Midbrain (tissue), 1 donor: ENCODE measurements at regions not wholly inside any gene's neighbourhood (a gene's known extent, or its start where the extent isn't known, plus 50 kb on each side); places are given as distances from the start of the nearest gene placed in this dataset.

ENCODE experiments used
- DNase-seq: peaks from one replicate; lab custom pipeline; 2025; lab: John Stamatoyannopoulos, UW

DNA sequence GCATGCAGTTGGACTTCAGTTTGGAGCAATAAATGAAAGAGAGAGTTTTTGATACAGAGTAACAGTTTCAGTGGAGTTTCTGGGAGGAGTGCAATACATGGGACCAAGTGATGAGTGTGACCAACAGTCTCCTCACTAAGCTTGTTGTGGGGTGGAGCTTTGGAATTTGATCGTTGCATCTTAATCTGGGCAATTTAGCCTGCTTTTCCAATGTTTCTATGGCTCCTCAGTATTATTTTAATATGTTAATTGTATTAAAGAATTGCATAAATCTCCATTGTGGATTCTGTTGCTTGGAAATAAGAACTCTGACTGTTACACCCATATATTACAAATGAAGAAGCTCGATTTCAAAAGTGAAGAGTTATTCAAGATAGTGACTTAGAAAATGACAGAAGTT, 446.6 kb upstream of the LRATD1 start:
- no peak for DNase-seq

DNA sequence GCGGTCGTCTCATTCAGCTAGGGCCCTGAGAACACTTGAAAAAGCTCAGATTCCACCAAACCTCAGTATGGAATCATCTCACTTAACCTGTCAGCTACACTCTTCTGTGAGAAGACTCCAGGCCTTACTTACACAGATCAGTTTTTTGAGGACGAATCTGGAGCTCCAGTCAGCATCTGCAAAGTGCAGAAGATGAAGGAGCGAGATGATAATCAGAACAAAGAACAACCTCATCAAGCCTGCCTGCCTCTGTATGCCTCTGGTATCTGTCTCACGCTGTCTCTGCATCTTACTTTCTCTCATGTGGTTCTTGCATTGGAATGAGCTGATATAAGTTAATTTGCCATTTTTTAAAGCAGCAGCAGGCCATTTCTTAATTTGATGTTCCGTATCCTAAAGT, 444.1 kb upstream of the LRATD1 start:
- DNase-seq = no peak

DNA sequence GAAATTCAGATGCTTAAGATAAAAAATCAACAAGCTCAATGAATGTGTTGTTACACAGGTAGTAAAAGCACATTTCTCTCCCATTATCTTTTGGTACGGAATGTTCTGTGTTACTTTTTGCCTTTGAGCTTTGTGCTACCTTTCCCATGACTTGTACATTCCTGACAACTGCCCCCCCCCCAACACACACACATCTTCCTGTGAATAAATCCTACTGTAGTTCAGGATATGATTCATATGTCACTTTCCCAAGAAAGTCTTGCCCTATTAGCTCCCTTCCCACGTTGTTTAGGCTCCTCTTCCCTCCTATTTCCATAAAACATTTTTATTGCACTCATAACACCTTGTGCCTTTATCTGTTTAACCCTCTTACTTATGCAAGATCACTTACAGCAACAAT, 442.6 kb upstream of the LRATD1 start:
- DNase-seq = no peak

DNA sequence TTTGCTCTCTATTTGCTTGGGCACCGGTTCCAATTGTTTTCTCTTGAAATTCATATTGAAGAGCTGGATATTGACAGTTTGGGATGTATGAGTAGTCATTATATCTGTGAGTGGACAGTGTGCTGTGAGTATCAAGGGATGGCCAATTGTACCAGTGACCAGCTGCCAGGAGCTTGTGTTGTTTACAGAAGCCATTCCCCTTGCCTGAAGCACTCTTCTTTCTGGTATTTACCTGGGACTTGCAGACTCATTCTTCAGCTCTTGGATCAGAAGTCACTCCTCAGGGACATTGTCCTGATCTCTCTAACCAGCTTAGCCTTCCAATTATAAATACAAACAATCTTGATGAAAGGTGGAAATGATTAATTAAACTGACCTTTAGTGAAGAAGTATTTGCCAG, 438.3 kb upstream of the LRATD1 start:
- no peak for DNase-seq

DNA sequence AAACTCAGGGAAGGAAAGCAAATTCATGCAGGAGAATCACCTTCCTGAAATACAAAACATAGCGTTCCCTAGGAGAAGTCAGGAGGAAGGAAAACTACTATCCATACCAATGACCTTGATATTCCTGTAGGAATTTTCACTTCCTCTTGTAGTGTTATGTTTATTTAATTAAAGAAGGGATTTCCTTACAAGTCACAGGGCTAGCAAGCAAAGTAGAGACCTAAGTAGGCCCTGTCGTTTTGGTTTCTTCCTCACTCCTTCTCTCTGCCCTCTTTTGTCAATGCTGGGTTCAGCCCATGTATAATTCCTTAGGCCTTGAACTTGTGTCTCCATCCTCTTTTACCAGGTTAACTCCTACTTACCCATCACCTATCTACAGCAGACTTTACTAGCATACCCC, 435.2 kb upstream of the LRATD1 start:
- DNase-seq = no peak

DNA sequence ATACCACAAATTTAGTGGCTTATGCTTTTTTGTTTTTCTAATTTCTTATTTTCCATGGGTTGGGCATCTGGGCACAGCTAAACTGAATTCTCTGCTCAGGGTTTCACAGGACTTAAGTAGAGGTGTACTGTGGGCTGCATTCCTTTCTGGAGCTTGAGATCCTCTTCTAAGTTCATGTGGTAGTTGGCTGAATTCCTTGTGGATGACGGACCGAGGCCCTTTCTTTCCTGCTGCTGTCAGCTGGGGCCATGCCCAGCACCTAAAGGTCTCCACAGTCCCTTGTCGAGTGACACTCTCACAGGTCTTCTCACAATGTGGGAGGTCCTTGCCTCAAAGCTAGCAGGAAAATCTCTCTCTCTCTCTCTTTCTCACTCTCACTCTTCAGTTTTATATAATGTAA, 433.5 kb upstream of the LRATD1 start:
- DNase-seq = no peak

DNA sequence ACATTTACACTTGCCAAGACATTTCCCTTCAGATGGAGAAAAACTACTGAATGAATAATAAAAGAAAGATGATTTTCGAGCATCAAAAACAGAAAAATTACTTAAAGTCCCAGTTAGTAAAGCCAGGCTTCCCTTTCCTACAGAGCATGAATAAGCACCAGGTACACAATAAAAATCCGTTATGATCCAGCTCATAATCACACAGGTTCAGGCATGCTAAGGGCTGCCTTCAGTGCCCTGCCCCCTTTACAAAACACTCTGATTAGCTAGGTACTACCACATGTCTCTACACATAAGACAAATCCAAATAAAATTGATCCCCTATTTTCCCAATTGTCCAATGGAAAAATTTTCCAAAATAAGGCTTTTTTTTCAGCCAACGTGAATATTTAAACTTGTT, 413.2 kb upstream of the LRATD1 start:
- DNase-seq = no peak

DNA sequence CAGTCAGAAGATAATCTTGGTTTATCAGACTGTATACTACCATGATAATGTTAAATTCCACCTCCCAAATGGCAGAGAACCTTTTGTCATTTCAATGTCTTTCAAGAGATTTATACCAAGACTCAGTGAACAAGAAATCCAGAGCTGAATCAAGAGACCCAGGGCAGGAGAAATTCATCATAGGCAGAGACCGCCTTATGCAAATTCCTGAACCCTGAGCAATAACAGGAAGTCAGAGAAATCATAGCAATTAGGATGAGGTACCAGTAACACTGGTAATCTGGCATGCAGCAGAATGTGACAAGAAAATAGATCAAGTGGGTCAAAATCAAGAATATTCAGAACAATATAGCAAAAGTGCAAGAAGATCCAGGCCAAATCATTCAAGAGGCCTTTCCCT, 412.4 kb upstream of the LRATD1 start:
- no peak for DNase-seq

DNA sequence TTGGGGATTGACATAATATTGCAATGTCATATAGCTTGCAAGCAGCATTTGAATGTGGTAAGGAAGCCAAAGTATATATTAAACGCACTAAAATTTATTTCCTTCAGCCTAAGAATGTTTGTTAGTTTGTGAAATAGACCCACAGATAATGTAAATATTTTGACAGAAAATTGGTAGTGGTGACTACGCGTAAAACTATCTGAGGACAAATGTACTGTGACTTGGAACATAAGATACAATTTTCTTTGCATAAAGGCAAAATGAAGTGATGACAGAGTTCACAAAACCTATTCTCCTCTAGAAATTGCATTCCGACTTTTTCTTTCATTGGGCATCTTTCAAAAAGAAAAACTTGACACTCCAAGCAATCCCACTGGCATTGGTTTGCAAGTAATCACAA, 411.1 kb upstream of the LRATD1 start:
- no peak for DNase-seq

DNA sequence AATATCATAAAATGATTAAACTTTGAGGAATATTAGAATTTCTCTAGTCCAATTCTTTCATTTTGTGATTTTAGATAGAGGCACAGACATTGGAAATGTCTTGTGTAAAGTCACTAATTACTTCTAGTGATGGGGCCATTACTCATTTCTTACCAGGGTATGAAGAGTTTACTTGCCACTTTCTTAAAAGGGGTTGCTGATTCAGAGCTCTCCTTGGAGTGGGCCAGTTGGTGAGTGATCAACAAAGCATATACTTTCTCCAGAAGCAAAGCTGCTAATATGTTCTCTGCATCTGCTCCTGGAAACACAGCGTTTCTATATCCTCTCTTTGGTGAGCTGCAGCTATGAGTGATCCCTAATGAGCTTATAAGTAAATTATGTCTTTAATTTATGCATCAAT, 408.9 kb upstream of the LRATD1 start:
- DNase-seq = no peak

DNA sequence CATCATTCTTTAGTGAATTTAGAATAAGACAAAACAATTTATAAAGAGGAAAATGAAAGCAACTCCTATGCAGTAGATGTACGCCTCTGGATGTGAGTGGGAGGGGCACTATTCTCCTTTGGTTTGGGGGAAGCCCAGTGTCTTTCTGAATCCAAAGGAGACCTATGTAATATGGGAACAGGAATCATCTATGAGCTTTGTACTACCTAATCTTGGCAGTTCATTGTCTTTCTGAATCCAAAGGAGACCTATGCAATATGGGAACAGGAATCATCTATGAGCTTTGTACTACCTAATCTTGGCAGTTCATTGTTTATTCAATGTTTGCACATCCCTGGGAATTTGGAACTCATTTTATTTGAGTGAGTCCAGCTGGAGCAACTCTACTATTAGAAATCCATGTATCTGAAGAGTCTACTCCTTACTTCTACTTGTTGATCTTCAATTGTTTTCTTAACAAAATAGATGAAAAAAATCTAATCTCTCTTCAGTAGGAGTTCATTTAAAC, 401.1 kb upstream of the LRATD1 start:
- DNase-seq = no peak

DNA sequence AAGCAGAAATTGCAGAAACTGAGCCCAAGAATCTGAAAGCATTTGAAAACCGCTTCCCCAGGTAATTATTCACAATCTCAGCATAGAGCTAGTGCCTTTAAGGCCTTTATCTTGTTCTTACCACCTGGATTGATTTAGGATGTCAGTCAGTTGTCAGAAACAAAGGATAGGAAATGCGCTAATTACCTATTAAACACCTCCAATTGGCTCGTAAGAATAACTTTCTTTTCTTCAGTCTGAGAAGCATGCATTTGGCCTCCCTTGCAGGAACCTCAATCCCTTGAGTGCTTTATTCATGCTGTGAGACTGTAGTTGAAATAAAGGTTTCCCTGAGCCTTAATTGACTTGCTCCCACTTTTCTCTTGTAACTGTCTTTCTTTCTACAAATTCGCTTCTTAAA, 400.3 kb upstream of the LRATD1 start:
- DNase-seq = no peak

DNA sequence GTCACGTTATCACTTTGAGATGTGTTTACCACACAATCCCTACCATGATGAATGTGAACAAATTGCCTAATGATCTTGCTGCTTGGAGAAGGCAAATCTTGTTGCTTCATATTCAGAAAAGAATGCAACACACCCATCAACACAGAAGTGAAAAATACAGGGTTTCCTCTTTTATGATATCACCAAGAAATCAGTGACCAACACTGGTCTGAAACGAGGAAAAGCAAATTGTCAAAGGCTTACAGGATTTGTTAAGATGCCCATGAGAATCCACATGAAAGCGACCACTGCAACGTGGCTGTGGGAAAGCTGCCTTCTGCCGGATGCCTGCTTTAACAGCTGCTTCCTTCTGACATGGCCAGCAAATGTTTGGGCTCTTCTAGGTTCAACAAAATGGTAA, 397.6 kb upstream of the LRATD1 start:
- no peak for DNase-seq

DNA sequence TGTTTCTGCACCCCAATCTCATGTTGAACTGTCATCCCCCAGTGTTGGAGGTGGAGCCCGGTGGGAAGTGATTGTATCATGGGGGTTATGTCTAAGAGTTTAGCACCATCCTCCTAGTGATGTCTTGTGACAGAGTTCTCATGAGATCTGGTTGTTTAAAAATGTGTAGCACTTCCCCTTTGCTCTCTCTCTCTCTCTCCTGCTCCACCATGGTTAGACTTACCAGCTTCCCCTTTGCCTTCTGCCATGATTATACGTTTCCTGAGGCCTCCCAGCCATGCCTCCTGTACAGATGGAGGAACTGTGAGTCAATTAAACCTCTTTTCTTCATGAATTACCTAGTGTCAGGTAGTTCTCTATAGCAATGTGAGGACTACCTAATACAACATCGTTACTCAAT, 396.9 kb upstream of the LRATD1 start:
- DNase-seq = no peak

DNA sequence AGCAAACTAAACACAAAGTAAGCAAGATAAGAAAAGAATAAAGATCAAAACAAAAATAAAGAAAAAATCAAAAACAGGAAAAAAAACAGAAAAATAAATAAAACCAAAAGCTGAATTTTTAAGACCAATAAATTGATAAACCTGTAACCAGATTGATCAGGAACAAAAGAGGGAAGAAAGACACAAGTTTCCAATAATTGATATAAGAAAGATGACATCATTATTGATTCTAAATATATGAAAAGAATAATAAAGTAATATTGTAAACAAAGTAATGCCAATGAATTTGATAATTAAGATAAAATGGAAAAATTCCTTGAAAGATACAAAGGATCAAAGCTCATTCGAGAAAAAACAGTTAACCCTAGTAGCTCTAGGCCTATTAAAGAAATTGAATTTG, 394.6 kb upstream of the LRATD1 start:
- DNase-seq = no peak

DNA sequence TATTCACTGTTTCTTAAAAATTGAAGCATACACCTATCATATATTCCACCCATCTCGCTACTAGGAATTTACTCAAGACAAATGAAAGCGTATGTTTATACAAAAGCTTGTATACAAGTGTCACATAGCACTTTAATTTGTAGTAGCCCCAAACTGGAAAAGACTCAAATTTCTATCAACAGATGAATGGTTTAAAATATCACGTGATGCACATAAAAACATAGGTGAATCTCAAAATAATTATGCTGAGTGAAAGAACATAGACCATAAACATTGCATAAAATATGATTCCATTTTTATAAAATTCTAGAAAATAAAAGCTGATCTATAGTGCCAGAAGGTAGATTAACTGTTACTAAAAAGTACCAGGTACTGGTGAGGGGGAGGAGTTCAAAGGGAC, 392.9 kb upstream of the LRATD1 start:
- DNase-seq = no peak

DNA sequence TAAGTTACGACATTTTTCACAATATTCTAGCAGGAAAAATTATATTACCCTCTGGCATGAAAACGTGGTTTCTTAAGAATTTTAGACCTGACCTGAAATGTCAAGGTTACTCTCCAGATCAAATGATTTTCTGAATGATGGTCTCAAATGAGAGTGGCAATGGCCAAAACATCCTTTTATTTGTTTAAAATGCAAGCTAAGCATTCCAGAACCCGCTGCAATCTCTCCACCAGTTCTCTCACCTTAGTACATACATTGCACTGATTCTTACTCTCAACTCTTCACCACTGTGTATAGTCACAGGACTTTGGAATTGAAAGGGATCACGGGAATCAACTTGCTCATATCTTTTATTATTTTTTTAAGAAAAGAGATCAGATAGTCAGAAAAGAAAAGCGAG, 391.6 kb upstream of the LRATD1 start:
- DNase-seq = no peak

DNA sequence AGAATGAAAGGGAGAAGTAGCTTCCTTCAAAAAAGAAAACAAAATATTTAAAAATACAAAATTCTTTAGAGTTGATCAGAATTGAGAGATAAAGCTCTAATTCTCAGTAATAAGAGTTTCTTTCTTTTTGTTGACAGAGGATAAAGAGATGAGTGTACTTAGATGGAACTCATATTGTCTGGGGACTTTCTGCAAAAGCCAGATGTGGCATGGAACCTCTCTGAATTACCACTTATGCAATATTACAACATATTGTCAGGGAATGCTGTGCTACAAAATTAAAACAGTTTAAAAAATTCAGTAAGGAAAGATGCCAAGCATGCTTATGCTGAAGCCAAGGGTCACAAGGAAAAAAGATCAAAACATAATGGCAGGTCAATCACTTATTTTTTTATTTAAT, 386.6 kb upstream of the LRATD1 start:
- no peak for DNase-seq

DNA sequence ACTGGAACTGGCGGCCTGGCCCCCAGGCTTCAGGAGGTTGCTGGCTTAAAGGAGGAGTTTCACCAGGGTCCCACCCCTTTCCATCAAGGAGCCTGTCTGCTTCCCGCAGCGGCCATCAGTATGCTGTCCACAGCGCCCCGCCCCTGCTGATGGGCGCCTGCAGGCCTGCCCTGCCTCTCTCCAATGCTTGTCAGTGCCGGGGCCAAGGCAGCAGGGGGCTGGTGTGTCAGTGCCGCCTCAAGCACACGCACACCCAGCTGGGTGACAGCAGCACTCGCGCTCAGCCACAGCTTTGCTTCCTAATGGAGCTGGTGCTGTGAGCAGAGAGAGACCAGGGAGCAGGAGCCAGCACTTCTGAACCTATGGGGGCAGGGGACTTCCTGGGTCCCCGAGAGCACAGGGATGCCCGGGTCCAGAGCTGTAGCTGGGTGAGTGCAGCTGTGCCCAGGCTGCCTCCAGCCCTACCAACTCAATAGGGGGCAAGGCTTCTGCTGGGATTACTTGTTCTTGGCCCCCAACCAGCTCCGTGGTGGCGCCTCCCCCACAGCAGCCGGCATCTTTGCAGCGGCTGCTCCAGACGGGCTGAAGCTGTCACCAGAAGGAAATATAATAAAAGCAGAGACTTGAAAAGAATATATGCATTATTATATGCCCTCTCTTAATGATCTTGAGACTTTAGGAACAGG, 377.2 kb upstream of the LRATD1 start:
- DNase-seq = no peak

DNA sequence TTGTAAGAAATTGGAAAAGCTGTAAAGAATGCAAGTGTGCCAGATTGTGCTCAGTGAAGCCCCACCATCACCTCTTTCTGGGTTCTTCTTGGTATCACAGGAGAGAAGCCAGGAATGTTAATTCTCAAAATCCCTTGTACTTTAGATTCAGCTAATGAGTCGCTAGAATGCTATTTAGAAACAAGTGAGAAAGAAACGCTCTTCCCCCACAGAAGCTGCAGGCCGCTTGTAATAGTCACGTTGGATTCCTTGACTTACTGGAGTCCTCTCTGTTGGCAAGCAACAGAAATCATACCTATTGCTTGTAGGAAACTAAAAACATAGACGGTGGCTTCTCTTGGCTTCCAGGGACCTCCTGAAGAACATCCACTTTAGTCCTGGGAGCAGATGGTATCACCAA, 375.6 kb upstream of the LRATD1 start:
- no peak for DNase-seq

DNA sequence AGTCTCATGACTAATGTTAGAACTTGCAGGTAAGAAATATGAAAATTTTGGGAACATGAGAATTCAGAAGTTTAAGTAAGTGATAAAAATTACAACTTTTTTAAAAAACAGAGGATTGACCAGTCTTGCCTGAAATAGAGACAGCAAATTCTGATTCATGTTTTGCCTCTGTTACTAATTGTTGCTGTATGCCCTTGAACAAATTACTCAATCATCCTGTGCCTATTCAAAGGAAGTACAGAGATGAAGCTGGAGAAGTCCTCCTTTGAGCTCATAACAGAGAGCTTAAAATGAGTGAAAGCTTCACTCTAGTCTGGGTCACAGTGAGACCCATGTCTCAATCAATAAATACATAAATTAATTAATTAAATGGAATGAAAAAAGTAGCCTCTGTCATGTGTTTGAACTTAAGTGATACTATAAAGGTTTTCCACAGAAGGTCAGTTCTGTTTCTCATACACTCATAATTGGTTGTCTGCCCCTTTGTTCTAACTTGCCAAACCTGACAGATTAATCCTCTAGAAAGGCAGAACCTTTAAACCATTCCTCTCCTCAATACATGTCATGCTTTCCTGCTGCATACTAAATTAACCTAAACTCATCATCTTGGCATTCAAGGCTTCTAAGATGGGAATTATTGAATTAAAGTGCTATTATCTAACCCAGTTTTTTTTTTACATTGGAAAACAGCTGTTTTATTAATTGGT, 374.6 kb upstream of the LRATD1 start:
- no peak for DNase-seq

DNA sequence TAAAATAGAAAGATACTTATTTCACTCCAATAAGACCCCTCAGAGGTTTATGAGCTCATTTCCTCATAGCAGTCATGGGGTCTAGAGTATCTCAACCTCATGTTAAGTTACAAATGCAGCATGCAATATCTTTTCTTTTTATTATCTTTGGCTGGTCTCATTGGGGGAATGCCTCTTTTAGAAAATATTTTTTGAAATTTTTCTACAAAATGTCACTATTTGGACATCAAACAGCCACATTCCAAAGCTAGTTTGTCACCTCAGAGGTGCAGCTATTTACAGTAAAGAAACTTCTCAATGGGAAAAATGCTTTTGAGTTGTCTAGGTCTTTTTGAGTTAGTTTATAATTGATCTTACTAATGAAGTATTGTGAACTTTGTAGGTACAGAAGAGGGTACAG, 370.7 kb upstream of the LRATD1 start:
- DNase-seq = no peak

DNA sequence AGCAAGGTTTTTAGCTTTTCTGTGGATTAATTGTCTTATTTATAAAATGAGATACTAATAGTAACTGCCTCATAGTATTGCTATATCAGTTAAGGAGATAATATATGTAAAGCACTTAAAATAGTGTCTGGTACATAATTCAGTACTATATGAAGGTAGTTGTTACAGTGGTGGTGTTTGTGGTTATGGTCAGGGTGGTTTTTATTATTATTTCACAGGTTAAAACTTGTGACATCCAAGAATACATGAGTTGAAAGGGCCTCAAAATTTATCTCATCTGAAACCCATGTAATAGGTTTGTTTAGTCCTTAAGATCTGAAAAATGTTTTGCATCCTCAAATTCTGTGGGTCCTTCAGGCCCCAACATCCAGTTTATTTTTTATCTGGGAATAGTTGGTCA, 369.5 kb upstream of the LRATD1 start:
- no peak for DNase-seq

DNA sequence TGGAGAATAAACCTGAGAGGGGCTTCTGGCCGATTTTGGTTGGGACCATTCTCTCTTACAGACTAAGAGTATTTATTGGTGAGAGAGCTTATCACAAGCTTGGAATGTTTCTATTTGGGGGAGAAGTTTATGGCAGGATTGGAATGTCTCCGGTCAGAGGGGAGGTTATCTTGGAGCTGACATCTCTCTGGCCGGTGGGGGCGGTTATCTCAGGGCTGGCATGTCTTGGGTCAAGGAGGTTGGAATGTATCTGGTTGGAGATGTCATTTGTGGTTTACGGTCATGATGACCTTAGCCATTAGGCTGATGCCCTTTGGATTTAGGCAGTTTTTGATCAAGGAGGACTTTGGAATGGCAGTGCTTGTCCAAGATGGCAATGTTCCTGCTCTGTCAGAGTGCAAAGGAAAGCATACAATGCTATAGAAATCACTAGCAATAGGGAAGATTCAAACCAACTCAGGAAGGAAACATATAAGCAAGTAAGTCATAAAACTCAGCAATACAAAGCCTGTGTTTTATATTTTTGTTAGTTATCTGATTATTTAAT, 362.4 kb upstream of the LRATD1 start:
- no peak for DNase-seq
